ENCODE measurements at regions not wholly inside any gene's neighbourhood (a gene's known extent, or its start where the extent isn't known, plus 50 kb on each side); places are given as distances from the start of the nearest gene placed in this dataset.

- no peak for DNase-seq (ENCODE audit: low read depth)
Measured at GRCh38 chr3:30206051-30206450, 400.4 kb upstream of the TGFBR2 start.

DNA sequence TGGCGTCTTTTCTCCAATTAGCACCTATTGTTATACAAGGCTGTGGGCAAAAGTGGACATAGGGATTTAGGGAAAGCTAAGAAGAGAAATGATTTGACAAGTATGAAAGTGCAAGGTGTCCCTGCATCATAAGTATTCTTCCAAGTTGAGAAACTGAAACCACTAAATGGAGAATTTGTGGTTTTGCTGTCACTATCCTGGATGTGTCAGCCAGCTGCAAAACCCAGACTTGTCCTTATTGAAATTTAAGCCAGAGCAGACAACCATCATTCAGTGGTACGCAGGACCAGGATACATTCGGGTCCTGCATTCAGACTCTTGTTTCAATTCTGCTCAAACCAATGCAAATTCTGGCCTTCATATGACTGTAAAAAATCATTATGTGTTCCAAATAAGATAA, 384.8 kb upstream of the TGFBR2 start:
- DNase-seq (ENCODE audit: low read depth), result no peak

DNA sequence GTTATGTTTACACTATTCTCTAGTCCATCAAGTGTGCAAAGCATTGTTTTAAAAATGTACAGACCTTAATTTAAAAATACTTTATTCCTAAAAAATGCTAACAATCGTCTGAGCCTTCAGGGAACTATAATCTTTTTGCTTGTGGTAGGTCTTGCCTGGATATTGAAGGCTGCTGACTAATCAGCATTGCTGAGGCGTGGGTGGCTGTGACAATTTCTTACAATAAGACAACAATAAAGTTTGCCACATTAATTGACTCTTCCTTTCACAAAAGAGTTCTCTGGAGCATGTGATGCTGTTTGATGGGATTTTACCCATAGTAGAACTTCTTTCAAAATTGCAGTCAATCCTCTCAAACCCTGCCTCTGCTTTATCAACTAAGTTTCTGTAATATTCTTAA, 384.0 kb upstream of the TGFBR2 start:
- no peak for DNase-seq (ENCODE audit: low read depth)

GRCh38 chr3:30225021-30225420, 381.4 kb upstream of the TGFBR2 start:
- no peak for DNase-seq (ENCODE audit: low read depth)

- no peak for DNase-seq (ENCODE audit: low read depth)
Measured at GRCh38 chr3:30226601-30227151, 379.7 kb upstream of the TGFBR2 start.

GRCh38 chr3:30227571-30228301, 378.7 kb upstream of the TGFBR2 start:
- no peak for DNase-seq (ENCODE audit: low read depth)

- no peak for DNase-seq (ENCODE audit: low read depth)
Measured at GRCh38 chr3:30228302-30228631, 378.1 kb upstream of the TGFBR2 start.

DNA sequence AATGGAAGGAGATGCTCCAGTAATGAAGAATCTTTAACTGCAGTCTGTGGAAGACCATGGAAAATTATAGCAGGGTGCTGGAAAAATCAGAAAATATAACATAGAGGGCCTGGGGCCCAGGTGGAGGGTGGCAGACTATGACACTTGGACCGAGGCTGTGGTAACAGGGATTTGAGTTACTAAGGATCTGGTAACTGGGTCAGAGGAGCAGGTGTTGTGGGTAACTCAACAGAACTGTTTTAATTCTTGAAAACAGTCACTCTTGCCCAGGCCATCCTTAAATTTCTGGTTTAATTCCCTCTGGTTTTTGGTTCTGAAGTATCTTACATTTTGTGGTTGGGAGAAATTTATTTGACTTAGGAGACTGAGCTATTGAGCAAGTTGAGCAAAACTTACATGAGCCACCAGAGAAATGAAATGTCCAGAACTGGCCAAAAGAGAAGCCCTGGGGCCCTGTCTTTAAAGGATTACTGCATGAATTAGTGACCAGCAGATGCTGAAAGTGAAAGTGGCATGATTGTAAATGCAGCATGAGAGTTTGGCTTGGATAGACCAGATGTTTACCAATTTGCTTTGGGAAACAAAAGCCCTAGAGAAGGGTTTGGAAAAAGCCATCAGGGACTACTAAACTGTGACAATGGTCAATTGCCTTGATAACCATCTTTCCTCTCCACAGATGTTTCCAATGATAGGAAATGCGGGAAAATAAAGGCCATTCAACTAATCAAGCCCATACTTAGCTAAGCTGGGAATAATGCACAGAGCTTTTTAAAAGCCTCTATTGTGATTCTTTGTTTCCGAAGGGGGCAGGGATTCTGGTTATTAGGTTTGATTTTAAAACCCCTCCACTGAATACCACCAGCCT, 374.9 kb upstream of the TGFBR2 start:
- DNase-seq (ENCODE audit: low read depth), result no peak

DNA sequence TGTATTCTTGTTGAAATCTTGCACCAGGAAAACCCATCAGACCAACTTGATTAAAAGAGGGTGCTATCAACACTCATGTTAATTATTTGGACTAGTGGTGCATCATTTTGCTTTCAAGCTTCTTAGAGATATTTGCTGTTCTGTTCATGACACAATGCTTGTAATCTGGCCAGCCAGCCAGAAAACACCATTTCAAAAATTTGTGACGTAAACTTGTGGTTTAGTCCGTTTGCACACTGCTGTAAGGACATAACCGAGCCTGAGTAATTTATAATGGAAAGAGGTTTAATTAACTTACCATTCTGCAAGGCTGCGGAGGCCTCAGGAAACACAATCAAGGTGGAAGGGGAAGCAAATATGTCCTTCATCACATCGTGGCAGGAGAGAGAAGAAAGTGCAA, 374.3 kb upstream of the TGFBR2 start:
- no peak for DNase-seq (ENCODE audit: low read depth)

DNA sequence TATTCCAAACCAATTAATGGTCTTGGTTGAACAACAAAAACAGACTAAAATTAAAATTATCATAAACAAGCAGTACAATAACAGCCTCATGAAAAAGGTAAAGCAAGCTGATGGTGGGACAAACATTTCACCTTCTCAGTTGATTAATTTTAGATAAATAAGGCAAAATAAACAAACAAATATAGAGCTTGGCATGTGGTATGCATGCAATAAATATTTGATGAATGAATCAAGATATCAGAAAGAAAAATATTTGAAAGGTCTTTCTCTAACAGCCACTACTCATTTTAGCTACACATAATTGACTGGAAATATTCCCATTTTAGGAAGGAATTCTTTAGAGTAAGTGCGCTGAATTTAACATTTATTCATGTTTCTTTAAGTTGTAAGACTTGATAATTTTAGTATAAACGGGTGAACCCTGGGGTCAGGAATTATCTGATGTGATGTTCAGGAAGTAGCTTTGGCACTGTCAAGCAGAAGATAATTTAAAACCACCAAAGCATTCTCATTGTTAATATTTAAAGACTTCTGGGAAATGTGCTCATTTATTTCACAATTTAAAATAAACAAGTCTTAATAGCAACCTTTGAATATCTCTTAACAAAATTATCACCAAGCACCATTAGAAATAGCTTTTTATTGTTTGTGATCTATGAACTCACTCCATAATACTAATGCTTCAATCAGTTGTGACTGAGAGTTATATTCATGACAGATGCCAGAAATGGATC, 372.3 kb upstream of the TGFBR2 start:
- no peak for DNase-seq (ENCODE audit: low read depth)

DNA sequence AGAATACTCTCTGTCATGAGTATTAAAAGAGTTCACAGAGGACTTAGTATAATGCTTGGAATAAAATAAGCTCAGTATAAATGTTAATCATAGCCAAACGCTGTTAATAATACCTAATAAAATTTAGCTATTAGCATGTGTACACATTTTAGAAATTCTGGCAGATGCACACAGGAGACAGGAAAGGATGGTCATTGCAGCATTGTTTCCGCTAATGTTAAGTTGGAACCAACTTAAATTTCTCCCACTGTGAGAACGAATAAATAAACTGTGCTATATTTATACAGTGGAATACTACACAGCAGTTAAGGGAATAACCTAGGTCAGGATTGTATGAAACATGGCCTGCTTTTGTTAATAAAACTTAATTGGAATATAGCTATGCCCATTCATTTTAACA, 370.4 kb upstream of the TGFBR2 start:
- no peak for DNase-seq (ENCODE audit: low read depth)

DNA sequence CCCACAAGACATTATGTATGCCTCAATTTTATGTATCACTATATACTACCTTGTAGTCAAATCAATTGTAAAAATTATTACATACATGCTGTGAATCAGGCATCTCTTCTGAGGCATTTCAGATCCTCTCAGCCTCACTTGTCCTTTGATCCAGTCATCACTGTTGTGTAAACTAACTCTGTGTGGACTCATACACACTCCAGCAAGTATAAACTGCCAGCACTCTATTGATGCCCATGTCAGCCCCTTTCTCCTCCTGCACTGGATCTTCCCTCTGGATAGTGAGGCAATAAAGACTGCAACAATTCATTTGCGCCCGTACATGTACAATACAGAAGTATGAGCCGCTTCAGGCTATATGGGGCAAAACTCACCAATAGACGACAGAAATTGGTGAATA, 364.7 kb upstream of the TGFBR2 start:
- no peak for DNase-seq (ENCODE audit: low read depth)

GRCh38 chr3:30245858-30246622, 360.4 kb upstream of the TGFBR2 start:
- no peak for DNase-seq (ENCODE audit: low read depth)

- no peak for DNase-seq (ENCODE audit: low read depth)
Measured at GRCh38 chr3:30248423-30248822, 358.0 kb upstream of the TGFBR2 start.

- DNase-seq (ENCODE audit: low read depth), result no peak
Measured at GRCh38 chr3:30252474-30252873, 353.9 kb upstream of the TGFBR2 start.

GRCh38 chr3:30253832-30254231, 352.6 kb upstream of the TGFBR2 start:
- no peak for DNase-seq (ENCODE audit: low read depth)

DNA sequence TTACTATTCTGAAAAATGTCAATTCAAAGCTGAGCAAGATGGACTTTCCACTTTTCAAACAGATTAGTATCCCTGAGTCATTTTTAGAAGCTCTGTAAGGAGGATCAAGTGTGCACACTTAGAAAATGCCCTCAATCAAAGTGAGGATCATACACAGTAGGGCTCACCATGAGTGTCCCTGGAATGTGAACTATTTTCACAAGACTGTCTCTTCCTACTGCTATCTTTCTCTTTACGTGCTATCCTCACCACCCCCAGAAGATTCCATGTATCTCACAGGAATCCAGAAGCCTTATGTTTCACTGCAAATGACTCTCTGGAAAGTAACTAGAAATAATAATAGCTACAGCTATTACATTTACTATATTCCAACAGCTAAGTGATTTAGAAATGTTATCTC, 349.9 kb upstream of the TGFBR2 start:
- DNase-seq (ENCODE audit: low read depth), result no peak

DNA sequence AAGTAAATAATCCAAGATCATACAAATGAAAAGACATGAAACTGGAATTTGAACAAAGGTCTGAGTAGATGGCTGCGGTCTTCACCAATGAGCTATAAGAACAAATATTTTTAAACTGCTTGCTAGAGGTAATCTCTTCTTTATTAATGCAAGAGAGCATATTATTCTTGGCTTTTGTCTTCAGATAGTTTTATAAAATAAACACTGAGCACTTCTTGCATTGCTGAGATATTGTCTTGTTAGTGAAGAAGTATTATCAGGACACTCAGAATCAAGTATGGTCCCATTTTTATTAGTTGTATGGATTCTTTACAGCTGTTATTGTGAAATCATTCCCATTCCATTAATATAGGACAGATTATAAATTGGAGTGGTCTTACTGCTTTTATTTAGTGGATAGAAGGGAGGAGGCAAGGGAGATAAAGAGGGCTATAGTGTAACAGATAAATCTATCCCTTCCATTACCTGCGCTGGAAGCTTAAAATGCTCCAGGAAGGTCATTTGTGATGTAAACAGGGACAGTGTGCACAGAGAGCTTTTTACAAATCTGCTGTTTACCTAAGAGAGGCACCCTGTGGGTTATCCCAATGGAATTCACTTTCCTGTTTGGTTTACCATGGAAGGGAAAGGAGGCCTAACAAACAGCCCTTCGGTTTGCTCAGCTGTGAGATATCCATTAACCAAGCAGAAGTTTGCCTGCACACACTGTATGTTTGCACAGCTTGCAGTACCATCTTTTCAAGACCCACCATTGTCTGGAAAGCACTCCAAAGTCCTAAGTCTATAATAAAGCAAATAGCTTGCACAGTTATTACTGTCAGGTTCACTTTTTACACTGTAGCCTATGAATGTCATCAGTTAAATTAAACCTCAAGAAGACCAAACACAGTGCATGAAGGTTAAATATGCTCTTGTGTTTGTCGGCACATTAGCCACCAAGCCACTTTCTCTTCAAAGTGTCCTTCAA, 347.7 kb upstream of the TGFBR2 start:
- DNase-seq (ENCODE audit: low read depth), result no peak

DNA sequence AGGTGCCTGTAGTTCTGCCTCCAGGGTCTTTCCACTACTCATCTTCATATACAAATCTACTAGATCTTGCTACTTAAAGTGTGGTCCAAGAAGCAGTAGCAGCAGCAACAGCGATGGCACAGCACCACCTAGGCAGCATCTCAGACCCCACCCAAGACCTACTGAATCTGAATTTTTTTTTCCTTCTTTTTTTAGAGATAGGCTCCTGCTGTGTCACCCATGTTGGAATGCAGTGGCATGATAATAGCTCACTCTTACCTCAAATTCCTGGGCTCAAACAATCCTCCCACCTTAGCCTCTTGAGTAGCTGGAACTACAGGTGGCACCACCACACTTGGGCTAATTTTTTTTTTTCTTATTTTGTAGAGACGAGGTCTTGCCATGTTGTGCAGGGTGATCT, 346.7 kb upstream of the TGFBR2 start:
- DNase-seq (ENCODE audit: low read depth), result no peak

DNA sequence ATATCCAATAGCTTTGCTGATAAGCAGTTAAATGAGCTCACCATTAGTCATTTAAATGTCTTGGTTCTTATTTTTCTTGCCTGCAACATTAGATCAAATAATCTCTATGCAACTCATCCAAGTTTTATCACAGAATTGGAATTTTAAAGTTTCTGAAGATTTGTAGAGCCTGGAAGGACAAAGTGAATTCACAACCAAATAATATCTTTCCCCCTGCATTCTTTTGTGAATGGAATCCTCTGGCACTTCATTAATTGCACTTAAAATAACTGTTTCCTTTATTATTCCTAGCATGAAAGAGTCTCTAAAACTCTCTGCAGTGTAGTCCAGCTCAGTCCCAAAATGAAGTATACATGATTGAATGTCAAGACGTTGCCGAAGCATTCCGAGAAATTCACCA, 345.6 kb upstream of the TGFBR2 start:
- no peak for DNase-seq (ENCODE audit: low read depth)
